ENCODE measurements at regions not wholly inside any gene's neighbourhood (a gene's known extent, or its start where the extent isn't known, plus 50 kb on each side); places are given as distances from the start of the nearest gene placed in this dataset.

GRCh38 chr3:17891139-17891856, 148.9 kb upstream of the TBC1D5 start:
- TF ChIP-seq CTCF (IDR thresholded peaks at IDR 0.05 in 8 of 11, conservative IDR thresholded peaks at IDR 0.05 in 3 of 11) (no peak), POLR2A (IDR thresholded peaks at IDR 0.05) (no peak), POLR2AphosphoS5 (IDR thresholded peaks at IDR 0.05) (no peak)
